ENCODE measurements at regions not wholly inside any gene's neighbourhood (a gene's known extent, or its start where the extent isn't known, plus 50 kb on each side); places are given as distances from the start of the nearest gene placed in this dataset.

- no peak for TF ChIP-seq CTCF (IDR thresholded peaks at IDR 0.05; ENCODE audit: extremely low read depth, low read depth, low read length)
- Histone ChIP-seq H3K27me3 (ENCODE audit: insufficient read depth, low read length) (peaks cover 79% of the 10 kb centered on the region), H3K27ac (ENCODE audit: low read depth, low read length) (no peak overlapping the region), H4K20me1 (ENCODE audit: insufficient read depth, low read length) (no peaks in the 10 kb centered on the region), H3K79me2 (ENCODE audit: insufficient read depth, low read length) (no peaks in the 10 kb centered on the region), H3K4me3 (ENCODE audit: insufficient read depth, low read length) (no peak overlapping the region), H3K4me1 (ENCODE audit: insufficient read depth, low read length) (no peaks in the 10 kb centered on the region), H3K4me2 (ENCODE audit: insufficient read depth, low read length) (no peak overlapping the region), H2AFZ (ENCODE audit: low read length) (no peak overlapping the region), H3K36me3 (ENCODE audit: insufficient read depth, low read length) (no peaks in the 10 kb centered on the region), H3K9me3 (ENCODE audit: low read depth, low read length) (no peaks in the 10 kb centered on the region)
- DNase-seq (ENCODE audit: insufficient read length, low spot score, missing footprints) = no peak
Observed at GRCh38 chr11:123362186-123362585, 67.9 kb upstream of the GRAMD1B start.

- Histone ChIP-seq H2AFZ (ENCODE audit: low read length) (no peak overlapping the region), H3K4me3 (ENCODE audit: insufficient read depth, low read length) (no peak overlapping the region), H4K20me1 (ENCODE audit: insufficient read depth, low read length) (no peaks in the 10 kb centered on the region), H3K79me2 (ENCODE audit: insufficient read depth, low read length) (no peaks in the 10 kb centered on the region), H3K27me3 (ENCODE audit: insufficient read depth, low read length) (peaks cover 83% of the 10 kb centered on the region), H3K27ac (ENCODE audit: low read depth, low read length) (no peak overlapping the region), H3K36me3 (ENCODE audit: insufficient read depth, low read length) (no peaks in the 10 kb centered on the region), H3K4me2 (ENCODE audit: insufficient read depth, low read length) (no peak overlapping the region), H3K4me1 (ENCODE audit: insufficient read depth, low read length) (no peaks in the 10 kb centered on the region), H3K9me3 (ENCODE audit: low read depth, low read length) (no peaks in the 10 kb centered on the region)
- no peak for TF ChIP-seq CTCF (IDR thresholded peaks at IDR 0.05; ENCODE audit: extremely low read depth, low read depth, low read length)
- DNase-seq (ENCODE audit: insufficient read length, low spot score, missing footprints) = no peak
Observed at GRCh38 chr11:123361110-123361509, 69.0 kb upstream of the GRAMD1B start.

GRCh38 chr11:123360267-123360936 is 69.7 kb upstream of the GRAMD1B start:
- Histone ChIP-seq H3K4me1 (ENCODE audit: insufficient read depth, low read length) (no peaks in the 10 kb centered on the region), H3K4me3 (ENCODE audit: insufficient read depth, low read length) (no peak overlapping the region), H3K36me3 (ENCODE audit: insufficient read depth, low read length) (no peaks in the 10 kb centered on the region), H3K27me3 (ENCODE audit: insufficient read depth, low read length) (peaks cover 83% of the 10 kb centered on the region), H3K4me2 (ENCODE audit: insufficient read depth, low read length) (no peak overlapping the region), H4K20me1 (ENCODE audit: insufficient read depth, low read length) (no peaks in the 10 kb centered on the region), H3K79me2 (ENCODE audit: insufficient read depth, low read length) (no peaks in the 10 kb centered on the region), H3K9me3 (ENCODE audit: low read depth, low read length) (no peaks in the 10 kb centered on the region), H3K27ac (ENCODE audit: low read depth, low read length) (no peak overlapping the region), H2AFZ (ENCODE audit: low read length) (no peak overlapping the region)
- DNase-seq (ENCODE audit: insufficient read length, low spot score, missing footprints) = no peak
- TF ChIP-seq CTCF (IDR thresholded peaks at IDR 0.05; ENCODE audit: extremely low read depth, low read depth, low read length) = no peak

DNA sequence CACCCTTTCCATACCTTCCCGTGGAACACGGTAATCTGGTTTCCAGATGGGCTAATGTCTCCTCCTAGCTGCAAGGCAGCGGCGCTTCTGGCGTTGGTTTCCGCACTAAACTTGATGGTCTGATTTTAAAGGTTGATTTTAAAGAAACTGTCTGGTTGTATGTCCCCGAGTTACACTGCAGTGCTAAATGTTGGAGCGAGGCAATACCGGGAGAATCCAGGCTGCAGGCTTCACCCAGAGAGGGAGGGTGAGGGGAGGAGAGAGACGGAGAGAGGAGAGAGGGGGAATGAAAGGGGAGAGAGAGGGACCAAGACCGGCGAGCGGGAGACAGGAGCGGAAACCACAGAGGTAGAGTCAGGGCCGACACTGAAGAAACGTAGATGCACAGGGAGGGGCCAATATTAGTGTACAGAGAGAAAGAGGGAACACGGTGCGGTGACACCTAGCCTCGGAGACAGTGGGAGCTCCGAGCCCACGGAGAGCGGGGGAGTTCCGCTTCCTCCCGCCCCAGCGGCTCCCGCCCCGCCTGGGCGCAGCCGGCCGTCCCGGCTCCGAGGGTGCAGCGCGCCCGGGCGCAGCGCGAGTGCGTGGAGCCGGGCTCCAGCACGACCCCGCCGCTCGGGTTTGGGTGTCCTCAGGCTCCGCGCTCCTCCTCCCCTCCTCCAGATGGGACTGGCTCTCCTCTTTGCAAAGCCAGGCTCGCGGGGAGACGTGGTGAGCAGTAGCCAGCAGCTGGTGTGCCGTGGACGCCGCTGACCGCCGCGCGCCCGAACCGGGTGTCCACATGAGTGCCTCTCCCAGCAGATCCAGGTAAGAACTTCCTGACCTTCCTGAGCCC is 71.9 kb upstream of the GRAMD1B start:
- peak overlapping the region; percentile 85 for H2AFZ ChIP-seq (ENCODE audit: low read length)
- H3K4me3 ChIP-seq (ENCODE audit: insufficient read depth, low read length) = peak overlapping the region; percentile 63
- H4K20me1 ChIP-seq (ENCODE audit: insufficient read depth, low read length) = no peaks in the 10 kb centered on the region
- peak overlapping the region; percentile 80 for H3K4me2 ChIP-seq (ENCODE audit: insufficient read depth, low read length)
- peaks cover 82% of the 10 kb centered on the region for H3K27me3 ChIP-seq (ENCODE audit: insufficient read depth, low read length)
- H3K4me1 ChIP-seq (ENCODE audit: insufficient read depth, low read length) = no peaks in the 10 kb centered on the region
- no peak for DNase-seq (ENCODE audit: insufficient read length, low spot score, missing footprints)
- no peaks in the 10 kb centered on the region for H3K9me3 ChIP-seq (ENCODE audit: low read depth, low read length)
- no peak overlapping the region for H3K27ac ChIP-seq (ENCODE audit: low read depth, low read length)
- TF ChIP-seq CTCF (IDR thresholded peaks at IDR 0.05; ENCODE audit: extremely low read depth, low read depth, low read length) = no peak
- H3K36me3 ChIP-seq (ENCODE audit: insufficient read depth, low read length) = no peaks in the 10 kb centered on the region
- no peaks in the 10 kb centered on the region for H3K79me2 ChIP-seq (ENCODE audit: insufficient read depth, low read length)
